Lung microvascular endothelial cell (primary cell): ENCODE measurements at regions not wholly inside any gene's neighbourhood (a gene's known extent, or its start where the extent isn't known, plus 50 kb on each side); places are given as distances from the start of the nearest gene placed in this dataset.
A peak's percentile ranks its signal among the peaks of the same experiment; 100 is the strongest.

Source experiments
- DNase-seq, 2 donors: peaks; one replicate each; pipeline versions ENCODE4 v3.0.0 to v3.0.0-alpha.2; 2010; ENCODE audit warnings: low read depth in 2 of 2

DNA sequence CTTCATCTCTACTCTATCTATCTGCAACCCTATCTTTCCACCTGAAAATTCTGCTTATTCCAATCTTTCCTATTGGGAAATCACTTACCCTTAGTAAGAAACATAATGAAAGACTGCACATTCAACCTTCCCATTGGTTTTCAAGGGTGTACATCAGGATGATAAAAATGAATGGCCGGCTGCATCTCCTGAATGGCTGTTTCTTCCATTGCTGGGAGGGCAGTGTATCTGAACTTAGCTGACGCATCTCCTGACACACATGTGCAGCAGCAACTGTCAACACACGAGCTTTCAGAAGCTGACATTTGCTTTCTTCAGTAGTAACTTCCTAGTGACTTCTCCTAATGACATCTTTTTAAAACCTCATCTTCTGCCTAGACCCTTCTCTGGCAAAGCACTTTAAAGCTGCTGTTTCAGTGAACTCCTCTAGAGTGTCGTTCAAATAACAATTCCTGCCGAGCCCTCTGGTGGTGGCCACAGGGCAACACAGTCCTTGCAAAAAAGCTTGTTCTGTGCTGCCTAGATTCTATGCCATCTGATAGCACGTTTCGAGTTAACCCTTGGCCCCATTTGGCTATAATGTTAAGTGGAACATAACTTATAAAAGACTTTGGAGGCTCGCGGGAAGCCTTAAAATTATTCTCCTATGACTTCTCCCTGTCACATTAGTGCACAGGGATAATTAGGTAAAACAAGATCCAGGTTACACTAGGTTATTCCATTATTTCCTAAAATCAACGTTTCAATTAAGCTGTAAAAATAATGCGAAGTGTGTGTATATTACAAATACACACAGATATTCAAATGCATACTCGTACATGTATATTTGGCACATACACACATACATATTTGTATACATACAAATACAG lies 2340.7 kb downstream of the PCDH7 start:
- peak in 1 of 2 donors; percentile 1 for DNase-seq

DNA sequence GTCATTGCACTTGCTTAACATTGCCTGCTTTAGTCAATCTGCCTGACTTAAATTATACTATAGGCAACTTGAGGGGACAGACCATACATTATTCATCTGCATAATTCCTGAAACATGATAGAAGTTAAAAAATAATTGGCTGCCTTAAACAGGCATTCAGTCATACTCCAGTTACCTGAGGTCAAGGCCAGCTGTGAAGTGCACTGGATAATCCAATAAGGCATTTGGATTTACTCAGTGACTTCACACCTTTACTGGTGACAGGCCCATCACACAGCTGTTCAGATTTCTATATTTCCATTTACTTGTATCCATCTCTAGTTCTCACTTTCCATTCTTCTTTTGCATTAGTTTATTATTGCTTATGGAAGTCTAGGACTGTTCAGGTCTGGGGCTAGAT lies 2341.6 kb downstream of the PCDH7 start:
- no peak for DNase-seq

DNA sequence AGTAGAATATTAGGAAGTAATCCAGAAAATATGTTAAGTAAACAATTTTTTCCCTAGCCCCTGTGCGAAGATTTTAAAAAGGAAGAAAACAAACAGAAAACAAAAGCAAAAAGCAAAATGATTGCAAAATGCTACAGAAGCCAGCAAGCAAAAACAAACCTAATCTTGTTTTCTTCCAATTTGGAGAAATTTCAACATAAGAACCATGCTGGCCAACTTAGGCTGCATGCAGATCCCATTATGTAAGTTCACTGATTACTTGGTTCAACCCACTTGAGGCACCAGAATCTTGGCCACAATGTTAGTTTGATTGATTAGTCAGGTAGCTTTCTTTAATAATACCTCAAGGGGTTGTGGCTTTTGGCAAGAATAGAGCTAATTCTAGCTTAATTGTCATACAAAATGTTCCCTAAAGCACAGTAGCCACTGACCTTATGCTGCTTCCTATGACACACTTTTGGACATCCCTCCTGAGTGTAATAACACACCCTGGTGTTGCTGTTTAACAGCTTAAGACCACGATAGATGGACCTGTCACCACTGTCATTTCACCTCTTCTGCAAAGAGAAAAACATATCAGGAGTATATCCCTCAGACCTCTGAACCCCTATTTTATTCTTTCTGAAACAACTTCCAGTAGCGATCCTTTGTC lies 2342.1 kb downstream of the PCDH7 start:
- DNase-seq, result no peak

DNA sequence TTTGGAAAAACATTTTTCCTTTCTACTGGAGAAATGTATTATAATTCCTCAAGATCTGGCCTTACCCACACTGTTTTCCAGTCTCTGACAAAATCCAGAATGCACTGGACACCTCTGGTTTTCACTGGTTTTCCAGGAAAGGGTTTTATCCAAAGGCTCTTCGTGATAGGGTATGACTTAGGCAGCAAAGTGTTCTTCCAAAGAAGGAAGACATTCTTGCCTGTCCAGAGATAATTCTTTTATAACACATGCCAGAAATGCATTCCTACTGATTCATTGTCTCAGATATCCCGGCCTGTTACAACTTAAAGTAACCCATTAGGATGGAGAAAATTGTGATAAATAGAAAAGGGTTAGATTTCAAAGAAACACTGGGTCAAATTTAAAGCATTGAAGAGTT lies 2343.1 kb downstream of the PCDH7 start:
- DNase-seq, result no peak

DNA sequence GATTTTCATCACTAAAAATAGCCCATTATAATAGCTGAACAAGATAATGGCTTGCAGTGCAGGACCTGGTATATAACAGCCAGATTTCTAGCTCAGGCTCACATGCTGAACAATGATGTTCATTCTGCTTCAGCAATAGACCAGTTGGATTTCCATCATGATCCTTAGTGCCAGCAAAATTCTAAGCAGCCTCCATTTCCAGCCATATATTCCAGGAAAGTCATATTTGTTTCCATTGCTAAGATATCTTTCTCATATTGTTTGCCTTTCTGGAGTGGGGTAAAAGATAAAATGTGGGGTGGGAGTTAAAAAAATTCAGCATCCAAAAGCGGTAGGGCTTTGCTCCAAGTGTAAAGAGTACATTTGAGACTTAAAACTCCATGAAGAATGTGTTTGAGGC lies 2344.1 kb downstream of the PCDH7 start:
- no peak for DNase-seq

DNA sequence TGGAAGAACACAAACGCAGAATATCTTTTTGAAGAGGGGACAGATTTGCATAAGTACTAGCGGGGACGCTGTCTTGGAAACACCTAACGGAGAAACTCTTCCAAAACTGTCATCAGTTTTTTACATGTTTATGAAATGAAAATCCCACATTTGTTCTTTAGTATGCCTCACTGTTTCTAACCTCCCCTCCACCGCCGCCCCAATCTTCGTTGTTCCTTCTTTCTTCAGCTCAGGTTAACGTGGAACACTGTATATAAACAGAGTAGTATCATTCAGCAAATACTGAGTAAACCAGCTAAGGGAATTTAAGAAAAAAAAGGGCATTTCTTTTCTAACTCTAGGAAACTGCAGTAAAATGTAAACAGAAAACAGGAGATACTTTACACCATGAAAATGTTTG lies 2345.6 kb downstream of the PCDH7 start:
- DNase-seq, result no peak

DNA sequence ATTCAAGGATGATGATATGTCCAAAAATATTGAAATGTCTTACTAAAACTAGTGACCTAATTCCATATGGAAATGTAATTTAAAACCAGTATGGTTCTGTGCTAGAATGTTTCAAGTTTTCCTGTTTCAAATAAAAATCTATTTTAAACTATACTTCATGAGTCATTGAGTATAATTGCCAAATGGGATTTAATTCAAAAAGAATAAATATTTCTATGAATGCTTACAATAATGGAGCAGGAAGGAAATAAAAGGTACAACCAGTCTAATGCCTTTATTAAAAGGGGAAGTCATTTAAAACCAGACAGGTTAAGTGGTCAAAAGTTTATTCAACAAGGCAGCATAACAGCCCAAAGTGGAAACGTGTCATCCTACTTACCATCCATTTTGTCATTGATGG lies 2347.1 kb downstream of the PCDH7 start:
- DNase-seq, result no peak

DNA sequence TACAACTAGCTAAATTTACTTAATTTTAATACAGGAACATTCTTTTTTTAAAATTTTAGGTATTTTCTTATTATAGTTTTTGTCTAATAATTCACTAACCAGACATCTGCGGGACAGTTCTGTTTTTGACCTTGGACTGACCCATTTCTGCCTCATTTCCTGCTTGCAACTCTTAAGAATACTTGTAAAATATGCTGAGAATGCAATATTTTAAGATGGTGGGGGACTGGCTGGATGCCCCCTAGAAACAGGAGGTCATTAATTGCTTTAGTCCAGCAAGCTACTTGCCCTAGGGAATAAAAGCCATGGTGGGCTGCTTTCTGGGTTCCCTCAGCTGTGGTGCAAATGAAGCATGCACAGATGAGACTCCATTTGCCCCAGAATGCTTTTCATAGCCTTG lies 2348.4 kb downstream of the PCDH7 start:
- DNase-seq, result no peak

DNA sequence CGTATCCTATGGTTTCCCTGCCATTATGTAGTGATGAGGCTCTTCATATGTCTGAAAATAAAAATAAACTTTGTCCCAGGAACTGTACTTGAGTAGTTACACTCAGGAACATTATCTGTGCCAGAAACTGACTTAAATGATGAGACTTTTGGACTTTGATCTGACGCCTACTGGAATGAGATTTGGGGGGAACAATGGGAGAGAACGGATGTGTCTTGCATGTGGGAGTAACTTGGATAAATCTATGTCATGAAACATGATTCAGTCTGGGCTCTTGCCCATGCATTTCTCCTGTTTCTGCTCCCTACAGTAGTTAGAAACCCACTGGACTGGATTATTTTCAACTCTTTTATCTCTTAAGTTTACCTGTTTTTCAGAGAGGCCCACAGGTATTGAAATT lies 2351.4 kb downstream of the PCDH7 start:
- DNase-seq, result no peak

DNA sequence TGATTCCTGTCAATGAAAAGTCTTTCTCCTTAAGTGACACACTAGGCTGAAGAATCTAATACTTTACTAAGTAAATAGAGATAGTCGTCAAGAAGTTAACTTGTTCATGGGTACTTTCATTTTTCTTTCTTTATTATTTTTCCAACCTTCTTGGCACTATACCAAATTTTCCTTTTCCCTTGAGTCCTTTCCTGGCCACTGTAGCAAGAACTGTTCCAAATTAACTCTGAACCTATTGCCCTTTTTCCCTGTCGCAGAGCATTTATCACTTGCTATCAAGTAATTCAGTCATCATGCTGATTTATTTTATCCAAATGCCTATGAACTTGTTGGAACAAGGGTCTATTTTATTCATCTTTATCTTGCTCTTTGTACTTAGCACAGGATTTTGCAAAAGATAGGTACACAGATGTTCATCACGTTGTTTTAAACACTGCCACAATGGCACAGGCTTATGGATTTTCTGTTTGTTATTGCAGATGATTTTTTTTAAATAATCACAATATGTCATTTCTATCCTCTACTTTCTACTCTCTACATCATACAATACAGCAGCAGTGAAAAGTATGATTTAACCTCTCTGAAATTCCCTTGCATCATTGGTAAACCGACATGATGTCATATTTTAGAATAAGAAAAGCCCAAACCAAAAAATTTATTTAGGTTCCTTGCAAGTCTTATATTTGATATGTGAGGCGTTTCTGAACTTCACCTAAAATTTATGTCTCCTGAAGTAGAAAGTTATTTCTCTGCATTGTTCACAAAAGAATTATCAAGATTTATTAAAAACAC lies 2352.3 kb downstream of the PCDH7 start:
- no peak for DNase-seq

DNA sequence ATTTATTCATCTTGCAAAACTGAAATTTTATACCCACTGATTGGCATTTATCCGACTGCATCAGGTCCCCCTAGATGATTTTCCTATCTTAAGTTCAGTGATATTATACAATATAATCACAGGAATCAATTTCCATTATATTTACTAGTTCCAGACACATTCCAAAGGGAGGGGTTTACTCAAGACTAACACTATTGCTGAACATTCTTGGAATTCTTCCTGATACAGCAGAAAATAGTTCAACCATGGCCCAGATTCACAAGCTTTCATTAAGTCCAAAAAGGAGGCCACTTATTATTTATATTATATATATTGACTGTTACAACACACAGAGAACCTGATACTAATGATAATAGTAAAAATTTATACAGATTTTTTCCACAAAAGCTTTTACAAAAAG lies 2353.6 kb downstream of the PCDH7 start:
- no peak for DNase-seq

DNA sequence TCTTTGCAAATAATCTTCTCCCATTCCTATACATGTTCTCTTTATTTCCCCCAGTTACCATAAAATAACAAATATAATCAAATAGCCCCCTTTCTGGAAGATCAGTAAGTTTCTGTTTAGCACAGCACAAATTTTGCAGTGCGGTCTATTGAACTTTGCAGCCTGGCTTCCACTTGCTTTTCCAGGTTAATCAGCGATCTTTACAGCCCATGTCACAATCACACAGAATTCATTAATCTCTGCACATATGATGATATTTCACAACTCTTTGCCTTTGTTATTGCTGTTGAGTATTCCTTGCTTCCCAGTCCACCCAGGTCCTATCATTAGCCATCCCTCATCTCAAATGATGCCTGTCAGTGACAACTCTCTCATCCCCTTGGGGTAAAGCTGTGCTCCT lies 2358.0 kb downstream of the PCDH7 start:
- no peak for DNase-seq

DNA sequence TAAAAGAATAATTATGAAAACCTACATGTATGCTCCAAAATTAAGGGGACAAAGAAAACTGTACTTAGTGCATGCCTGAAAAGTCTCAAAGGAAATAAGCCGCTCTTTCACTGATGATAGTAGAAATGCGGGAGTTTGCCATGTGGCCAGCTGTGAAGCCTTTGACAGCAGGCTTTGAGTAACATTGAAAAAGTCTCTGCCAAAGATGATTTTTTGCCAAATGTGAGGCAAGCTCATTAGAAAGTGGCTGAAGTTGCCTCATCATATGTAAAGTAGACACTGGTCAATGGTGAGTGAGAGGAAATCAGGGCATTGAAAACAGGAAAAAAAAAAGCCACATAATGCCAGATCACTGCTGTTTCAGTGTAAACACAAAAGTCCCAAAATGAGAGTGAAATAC lies 2360.1 kb downstream of the PCDH7 start:
- DNase-seq, result no peak

DNA sequence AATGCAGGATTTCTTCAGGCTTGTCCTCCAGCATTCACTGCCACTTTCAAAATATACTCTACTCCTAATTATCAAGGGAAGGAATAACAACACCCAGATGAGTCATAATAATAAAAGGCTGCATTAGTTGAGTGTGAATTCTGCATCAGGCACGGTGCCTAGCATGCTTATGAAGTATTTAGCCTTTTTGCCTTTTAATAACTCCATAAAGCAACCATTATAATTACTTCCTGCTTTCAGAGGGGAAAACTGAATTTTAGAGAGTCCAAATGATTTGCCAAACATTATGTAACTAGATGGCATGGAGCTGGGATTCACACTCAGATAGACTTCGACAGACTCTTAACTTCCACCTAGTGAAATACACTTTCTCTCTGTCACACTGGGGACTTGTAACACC lies 2365.5 kb downstream of the PCDH7 start:
- no peak for DNase-seq

DNA sequence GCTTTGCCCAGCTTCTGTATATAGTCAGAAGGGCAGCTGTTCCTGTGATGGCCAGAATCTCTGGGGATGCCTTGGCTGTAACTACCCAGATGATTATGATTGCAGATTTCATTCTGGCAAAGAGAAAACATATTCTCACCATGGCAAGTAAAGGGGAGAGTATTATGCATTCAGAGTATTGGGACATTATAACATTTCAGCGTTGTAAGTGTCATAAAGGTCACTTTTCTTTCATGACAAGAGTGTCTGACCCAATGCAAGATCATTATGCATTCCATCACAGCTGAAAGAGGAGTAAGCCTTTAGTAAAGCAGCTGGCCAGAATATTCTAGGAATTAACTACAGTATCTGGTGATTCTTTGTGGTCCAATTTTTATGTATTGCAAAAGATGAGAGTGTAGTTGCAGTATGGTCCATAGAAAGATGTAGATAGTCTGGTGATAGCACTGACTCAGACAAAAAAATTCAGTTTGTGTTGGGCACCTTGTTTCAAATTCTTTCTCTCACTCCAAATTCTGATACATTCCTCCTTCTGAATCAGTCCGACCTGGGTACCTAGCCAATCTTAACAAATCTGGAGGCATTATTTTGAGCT lies 2366.3 kb downstream of the PCDH7 start:
- no peak for DNase-seq

DNA sequence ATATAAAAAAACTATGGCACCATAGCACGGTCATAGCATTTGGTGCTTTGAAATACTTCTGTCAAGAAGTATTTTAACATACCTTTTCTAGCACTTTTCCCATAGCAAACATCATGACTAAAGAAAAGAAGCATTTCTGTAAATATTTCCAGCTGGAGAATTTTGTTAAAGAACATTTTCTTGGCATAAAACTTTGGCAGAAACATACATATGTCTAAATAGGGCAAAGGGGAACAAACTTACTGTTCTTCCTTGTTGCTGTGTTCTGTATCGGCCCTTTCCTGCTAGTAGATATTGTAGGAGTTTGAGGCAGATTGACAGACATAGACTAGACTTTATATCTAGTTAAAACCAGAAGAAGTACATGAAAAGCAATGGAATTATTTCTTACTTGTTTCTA lies 2368.5 kb downstream of the PCDH7 start:
- DNase-seq, result no peak

DNA sequence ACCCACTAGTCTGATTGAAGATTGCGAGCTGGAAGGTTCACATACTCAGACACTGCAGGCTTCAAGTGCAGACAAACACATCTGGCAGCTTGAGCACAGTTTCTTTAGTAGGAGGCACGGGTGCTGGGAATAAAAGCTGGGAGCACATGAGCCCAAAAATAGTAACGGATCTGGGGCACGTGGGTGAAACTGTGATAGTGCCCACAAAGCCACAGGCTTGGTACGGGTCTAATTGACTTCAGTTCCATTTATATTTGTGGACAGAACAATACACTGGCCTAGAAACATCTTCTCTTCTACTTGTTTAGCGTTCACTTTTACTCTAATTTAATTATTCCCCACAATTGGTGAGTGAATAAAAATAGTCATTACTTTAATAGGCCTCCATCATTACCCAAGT lies 2370.7 kb downstream of the PCDH7 start:
- DNase-seq, result no peak

DNA sequence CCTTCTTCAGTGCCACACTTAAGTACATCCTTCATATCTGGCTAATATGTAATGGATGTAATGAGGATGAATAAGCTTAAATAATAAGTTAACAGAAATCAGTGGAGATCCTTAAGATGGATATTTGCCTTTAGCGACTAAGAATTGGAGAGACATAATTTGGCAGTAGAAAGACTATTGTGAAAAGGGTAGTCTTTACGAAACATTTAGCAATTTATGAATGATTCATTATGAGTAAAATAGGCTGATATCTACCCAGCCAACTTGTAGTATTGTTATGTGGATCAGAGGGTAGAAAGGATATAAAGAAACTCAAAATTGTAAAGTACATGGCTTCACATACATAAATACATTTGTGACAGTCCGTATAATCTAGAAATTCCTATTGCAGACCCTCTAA lies 2371.8 kb downstream of the PCDH7 start:
- DNase-seq, result no peak

DNA sequence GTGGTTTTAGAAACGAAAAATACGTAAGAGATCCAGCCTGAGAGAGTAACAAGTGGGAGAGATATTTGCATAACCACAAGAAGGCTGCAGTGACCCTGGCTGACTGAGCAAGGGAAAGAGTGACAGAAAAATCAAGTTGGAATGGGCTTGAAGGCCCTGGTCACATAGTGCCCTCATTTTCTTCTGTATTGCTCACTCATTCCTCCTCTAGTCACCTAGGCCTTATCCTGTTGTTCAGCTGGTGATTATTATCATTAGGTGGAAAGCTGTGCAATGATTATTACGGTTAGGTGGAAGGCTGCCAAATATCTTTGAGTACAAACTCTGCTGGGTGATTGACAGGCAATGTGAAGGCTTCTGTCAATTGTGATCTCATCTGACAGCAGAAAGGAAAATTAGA lies 2384.1 kb downstream of the PCDH7 start:
- no peak for DNase-seq

DNA sequence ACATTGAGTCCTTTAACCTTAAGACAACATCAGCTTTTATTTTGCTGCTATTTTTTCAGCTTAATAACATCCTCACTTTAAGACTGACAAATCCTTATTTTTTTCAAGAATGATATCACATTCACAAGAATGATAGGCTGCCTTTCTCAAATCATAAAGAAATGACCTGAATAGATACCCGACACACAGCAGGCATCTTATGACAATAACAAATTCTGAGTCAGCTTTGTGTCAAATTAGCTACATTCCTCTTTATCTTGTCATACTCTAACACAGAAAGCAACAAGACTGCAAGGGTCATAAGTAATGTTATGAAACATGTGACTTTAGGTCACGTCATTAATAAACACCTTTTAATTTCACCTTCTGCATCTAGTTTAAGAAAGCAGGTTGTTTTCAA lies 2387.6 kb downstream of the PCDH7 start:
- no peak for DNase-seq

DNA sequence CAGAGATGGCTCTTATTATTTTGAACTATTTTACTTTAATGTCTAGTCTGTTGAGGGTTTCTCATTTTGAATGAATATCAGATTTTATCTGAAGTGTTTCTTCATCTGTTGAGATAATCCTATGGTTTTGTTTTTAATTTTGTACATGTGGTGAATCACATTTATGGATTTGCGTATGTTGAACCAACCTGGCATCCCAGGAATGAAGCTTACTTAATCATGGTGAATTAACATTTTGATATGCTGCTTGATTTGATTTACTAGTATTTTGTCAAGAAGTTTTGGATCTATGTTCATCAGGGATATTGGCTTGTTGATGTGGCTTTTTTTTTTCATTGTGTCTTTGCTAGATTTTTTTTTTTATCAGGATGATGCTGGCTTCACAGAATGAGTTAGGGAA lies 2390.9 kb downstream of the PCDH7 start:
- DNase-seq, result no peak

DNA sequence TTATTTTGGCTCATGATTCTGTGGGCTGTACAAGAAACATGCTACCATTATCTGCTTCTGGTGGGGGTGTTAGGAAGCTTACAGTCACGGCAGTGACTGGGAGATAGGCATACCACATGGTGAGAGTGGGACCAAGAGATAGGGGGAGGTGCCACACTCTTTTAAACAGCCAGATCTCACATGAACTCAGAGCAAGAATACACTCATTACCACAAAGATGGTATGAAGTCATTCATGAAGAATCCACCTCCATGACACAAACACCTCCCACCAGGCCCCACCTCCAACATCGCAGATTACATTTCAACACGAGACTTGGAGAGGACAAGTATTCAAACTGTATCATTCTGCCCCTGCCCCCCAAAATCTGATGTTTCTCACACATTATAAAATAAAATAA lies 2396.7 kb downstream of the PCDH7 start:
- no peak for DNase-seq
